HG03066 (cell line): ENCODE measurements at regions not wholly inside any gene's neighbourhood (a gene's known extent, or its start where the extent isn't known, plus 50 kb on each side); places are given as distances from the start of the nearest gene placed in this dataset.

Source experiments
- ATAC-seq: cut with Tn5 transposase; IDR thresholded peaks from one replicate; pipeline ENCODE4 v1.9.1; 2021; ENCODE audit warnings: low read depth; ENCODE audit not compliant: unreplicated experiment

DNA sequence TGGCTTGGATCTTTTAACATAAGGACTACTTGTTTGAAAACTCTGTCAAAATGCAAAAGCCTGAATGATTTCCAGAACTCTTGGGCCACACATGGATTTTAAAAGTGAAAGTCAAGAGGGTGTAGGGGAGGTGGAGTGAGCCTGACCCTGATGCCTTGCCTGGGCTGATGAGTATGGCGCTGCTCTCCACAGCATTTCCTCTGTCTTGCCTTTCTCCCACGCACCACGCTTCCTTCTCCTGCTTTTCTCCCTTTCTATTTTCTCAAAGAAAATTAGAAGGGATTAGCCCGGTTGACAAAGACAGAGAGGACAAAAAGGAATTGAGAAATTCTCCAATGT is 207.0 kb upstream of the CCDC68 start:
- ATAC-seq = no peak

DNA sequence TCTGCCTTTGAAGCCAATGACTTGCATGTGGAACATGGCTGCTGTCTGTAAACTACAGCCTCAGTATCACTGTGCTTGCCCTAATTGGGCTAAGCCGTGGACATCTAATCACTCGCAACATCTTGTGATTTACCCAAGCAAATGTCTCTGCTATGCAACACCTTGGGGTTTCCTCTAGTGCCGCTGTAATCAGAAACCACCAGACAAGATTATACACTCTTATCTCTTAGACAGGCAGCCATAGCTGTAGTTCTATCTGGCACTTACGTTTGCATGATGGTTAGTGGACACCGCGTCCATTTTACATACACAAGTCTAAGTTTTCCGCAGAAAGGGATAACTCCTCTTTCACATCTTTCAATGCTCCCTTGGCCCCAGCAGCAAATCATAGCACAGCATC is 204.3 kb upstream of the CCDC68 start:
- ATAC-seq = no peak

DNA sequence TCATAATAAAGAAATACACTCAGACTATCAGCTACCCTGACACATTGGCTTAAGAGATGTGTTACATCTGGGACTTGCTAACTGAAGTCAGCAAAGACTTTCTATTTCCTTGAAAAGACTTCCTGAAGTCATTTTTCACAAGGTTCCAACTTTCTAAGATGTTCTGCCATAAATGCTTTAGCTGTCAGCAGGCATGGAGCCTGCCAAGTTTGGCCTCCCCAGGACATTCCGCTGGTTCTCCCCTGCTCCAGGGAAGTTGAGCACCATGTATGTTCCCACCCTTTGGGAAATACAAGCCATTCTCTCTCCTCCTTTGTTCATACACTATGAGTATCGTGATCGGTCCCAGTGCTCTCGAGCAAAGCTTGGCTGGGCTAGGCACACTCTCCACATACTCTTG is 202.7 kb upstream of the CCDC68 start:
- ATAC-seq = no peak

DNA sequence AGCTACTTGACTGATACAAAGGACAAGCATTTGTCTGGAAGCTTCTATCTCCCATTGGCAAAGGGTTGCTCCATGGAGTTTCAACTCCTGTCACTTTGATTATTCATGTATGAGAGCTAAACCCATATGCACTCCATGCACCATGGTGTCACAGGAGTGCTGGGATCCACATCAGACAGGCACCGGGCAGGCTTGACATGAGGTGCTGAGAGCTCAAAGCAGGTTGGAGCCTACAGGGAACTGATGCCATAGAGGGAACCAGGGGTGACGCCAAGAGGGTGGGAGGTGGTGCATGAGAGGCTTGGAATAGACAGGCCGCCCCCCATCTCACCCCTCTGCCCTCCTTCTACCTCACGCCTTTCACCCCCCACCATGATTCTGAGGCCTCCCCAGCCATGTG is 199.8 kb upstream of the CCDC68 start:
- no peak for ATAC-seq

DNA sequence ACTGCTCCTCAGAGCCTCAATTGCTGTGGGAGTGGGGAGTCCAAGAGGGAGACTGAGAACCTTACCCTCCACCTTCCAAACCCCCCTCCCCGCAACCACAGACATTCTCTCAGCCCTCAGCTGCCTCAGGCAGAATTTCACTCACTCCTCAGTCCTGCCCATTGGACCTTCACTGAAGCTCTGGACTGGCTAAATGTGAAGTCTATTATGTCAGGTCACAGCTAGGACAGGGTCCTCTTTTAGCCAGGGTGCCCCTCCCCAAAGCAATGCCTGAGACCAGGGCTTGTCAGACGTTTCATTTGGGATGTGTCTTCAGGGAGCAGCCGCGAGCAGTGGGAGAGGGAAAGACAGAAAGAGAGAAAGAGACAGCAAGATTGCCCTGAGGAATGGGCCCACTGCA is 199.3 kb upstream of the CCDC68 start:
- no peak for ATAC-seq

DNA sequence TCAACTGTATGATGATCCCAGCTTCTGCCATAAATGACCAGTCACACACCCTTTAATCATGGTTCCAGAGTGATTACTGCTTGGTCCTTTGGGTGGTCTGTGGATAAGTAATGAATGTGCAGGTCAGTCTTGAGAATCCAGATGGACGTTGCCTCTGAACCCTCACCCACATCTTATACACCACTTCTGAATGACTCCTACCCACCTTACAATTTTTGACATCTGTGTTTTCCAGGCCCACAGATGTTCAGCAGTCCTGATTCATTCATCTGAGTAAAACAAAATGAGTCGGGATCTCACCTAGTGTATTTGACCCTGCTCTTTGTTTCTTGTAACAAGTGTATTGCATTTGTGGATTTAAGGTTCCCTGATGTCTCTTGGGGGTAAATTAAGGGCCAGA is 194.1 kb upstream of the CCDC68 start:
- no peak for ATAC-seq

DNA sequence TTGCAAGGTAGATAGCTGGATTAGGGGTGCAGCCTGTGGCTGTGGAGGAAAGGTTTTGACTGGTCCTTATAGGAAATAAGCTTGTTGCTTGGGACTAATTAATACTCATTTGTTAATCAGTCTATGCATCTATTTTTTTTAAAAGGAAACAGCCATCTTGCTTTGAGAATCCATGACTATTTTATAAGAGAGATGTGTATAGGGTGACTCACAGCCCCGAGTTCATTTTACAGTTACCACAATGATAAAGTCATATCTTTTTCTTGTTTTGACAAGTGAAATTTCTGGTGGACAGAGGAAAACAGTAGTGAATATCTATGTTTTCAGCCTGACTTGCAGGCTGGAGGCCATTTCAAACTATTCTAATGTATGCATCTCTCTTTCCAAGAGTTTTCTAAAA is 193.5 kb upstream of the CCDC68 start:
- ATAC-seq = no peak

DNA sequence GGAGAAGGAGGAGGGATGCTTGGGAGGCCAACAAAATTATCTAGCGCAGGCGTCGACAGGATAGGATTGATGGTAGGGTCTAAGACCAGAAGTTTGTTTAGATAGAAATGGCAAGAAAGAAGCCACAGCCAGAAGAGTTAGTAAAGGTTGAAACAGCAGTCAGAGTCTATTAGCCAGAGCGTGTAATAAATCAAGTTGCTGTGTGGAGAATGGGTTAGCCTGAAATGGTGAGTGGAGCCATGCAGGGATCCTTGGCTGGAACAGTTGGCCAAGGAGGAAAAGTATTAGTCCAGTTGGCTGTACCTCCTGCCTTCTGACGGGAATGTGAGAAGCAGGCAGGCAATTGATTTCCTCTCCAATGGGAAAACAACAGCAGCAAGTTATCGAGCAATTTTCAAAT is 190.7 kb upstream of the CCDC68 start:
- no peak for ATAC-seq

DNA sequence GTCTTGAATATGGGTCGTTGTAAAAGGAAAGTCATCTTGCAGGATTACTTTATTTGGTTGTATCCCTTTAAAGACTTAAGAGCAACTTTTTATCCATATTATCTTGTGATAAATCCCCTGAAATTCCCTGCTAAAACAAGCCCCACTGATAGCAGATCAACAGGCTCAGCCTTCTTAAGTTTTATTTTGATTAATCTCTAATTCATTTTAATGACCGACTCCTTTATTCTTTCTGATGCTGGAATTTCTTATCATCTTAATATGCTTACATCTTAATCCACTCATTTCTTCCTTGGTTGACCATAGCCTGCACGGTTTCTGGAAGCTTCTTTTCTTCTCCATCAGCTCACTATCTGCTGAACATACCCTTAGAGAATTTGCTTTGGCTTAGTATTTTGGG is 188.5 kb upstream of the CCDC68 start:
- ATAC-seq = no peak

DNA sequence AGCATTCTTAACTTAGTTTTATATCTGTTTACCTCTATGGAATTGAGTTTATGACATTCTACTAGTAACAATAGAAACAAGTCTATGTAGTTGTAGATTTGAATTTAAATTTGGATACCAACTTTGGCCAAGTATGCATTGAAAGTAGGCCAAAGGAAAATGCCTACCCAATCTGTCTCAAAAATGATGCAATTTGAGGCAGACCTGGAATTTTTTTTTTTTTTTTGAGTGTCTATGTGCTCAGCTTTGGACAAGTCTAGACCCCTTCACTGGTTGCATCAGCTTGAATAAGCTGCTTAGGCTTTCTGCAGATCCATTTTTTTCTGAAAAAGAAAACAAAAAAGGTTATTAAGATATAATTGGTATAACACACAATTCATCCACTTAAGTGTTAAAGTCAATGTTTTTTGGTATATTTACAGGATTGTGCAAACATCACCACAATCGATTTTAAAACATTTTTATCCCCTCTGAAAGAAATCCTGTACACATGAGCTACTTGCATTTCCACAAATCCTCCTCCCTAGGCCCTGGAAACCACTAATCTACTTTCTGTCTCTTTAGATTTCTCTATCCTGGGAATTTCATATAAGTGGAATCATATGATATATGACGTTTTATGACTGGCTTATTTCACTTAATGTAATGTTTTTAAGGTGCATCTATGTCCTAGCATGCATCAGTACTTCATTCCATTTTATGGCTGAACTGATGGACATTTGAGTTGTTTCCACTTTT is 185.1 kb upstream of the CCDC68 start:
- no peak for ATAC-seq

DNA sequence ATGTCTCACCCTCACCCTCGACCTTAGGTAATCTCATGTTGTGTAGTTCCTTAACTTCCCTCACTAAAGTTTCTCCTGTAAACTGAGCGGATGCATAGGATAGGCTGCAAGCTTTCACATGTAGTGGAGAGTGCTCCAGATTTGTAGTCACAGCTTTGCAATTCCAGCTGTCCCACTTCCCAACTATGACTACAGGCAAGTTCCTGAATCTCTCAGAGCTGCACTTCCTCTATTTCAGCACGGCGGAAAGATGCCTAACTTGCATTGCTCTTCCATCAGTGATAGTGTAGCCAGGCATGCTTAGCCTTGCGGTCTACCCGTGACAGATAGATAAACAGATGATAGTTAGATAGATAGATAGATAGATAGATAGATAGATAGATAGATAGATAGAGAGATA is 183.1 kb upstream of the CCDC68 start:
- no peak for ATAC-seq

DNA sequence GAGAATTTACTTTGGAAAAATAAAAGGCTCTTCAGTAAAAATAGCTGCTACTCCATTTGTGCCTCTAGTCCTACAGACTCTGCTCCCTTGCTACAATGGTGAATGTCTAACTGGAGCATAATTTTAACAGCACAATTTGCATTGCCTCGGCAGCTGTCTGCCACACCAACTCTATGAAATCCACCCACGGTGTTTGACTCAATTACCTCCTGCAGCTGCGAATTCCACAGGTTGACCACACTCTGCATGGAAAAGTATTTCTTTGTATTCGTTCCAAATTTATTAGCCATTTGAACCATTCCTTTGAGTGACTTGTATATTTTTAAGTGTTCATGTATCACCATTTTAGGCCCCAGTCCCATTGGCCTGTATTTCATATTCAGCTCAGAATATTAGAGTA is 182.1 kb upstream of the CCDC68 start:
- ATAC-seq = no peak

DNA sequence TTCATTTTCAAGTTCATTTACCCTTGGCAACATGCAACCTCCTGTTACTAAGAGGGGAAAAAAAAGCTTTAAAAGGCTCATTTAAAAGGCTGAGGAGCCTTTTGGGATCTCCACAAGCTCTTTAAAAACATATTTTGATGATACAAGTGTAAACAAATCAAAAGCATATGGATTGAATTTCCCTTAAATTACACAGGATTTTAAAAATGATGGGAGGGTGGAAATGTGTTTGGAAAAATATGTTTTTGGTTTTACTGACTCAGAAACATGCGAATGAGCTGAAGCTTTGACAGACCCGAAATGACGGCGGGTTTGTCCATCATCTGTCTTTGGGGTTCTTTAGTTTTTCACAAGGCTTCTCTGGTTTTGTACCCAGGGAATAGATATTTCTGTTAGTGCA is 180.6 kb upstream of the CCDC68 start:
- no peak for ATAC-seq

DNA sequence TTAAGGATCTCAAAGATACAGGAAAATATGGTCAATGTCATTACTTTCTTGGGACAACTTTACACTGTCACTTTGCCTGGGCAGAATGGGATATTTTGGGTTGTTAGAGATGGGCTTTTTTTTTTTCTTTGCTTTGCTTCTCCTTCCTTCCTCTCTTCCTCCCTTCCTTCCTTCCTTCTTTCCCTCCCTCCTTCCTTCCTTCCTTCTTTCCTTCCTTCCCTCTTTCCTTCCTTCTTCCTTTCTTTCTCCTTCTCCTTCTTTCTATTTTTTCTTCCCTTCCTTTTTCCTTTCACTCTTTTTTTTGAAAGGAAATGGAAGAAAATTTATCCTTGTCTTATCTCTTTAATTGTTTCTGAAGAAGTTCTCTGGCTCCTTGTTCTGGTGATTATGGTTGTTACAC is 180.0 kb upstream of the CCDC68 start:
- no peak for ATAC-seq

DNA sequence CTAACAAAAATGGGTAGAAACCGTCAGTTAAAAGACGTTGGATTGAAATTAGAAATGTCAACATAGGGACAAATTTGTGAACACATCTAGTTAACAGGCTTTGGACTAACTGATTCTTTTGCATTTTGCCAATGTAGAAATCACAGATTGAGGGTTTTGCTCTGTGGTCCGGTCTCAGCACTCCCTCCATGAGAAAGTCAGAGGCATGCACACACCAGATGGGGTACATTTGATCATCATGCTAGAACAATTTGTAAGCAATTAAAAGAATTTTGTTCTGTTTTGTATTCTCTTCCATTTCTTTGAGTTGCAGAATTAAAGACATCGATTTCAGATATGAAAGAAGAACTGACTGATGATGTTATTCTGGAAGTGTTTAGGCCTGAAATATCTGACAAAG is 179.1 kb upstream of the CCDC68 start:
- no peak for ATAC-seq

DNA sequence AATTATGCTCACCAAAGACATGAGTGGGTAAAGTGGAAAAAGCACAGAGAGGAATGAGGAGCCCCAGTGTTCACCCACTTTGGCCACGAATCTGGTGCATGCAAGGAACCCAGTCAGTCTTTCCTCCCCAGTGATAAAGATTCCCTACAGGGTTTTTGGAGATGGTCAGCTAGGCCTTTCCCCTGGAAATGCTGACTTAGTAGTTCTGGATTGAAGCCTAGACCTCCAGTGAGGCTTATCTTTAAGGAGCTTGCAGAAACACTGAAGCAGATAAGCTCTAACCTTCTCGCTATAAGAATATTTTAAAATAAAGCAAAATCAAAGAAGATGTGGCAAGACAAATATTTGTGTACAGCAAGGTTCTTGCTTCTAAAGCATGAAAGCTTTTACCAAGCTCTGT is 178.3 kb upstream of the CCDC68 start:
- no peak for ATAC-seq

DNA sequence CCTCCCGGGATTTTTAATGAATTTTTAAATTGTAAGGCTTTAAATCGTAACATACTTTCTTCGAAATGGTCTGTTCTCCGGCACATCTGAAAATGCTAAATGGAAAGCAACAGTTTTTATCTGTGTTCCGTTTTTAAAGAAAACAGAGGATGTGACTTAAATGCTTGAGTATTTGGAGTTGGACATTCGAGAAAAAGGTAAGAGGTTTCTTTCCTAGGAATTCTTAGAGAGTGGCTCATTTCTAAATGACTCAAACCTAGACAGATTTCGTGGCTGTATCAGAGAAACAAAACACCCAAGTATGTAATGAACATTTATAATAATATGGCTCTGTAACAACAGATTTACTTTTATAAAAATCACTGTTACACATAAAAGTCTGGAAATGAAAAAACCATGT is 177.6 kb upstream of the CCDC68 start:
- no peak for ATAC-seq

DNA sequence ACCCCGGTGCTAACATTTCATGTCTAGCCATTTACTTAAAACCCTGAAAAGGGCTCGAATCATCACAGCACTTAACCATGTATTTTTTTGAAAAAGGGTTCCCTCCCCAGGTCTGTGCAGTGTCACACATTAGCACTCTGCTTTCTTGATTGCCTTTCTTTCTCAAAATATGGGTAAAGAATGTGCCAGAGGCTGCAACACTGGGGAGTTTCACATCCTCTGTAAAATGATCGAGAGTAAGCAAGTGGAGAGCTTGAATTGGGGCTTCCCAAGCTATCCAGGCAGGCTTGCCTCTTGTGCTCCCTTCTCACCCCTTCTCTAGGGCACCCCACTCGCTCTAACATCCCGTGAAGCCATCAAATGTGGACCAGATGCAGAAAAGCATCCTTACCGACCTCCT is 177.0 kb upstream of the CCDC68 start:
- ATAC-seq = no peak

DNA sequence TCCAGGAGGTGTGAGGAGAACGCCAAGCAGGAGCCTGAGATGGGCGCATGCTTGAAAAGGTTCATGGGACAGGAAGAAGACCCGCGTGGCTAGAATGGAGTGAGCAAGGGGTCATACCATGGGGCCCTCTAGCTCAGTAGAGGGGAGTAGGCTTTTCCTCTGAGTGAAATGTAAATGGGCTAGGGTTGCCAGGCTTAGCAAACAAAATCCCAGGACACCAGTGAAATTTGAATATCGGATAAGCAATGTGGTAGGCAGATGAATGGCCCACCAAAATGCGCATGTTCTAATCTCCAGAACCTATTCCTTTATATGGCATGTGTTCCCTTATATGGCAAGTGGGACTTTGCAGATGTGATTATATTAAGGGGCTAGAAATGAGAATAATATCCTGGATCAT is 174.1 kb upstream of the CCDC68 start:
- ATAC-seq = no peak

DNA sequence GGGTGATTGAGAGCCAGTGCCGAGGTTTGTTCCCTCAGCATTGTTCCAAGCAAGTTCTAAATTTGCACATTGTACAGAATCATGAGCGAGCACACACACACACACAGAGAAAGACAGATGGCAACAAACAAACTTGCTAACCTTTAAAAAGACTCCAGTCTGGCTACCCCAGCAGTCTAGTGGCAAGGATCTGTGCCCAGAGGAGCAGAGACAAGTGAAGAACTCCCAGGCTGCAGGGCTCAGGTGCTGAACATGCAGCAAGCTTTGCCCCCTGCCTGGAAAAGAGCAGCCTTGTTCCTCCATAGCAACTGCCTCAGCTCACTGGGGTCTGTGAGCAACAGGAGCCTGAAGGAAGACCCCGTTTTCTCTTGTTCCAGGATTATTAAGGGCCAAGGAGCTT is 169.2 kb upstream of the CCDC68 start:
- ATAC-seq = no peak

DNA sequence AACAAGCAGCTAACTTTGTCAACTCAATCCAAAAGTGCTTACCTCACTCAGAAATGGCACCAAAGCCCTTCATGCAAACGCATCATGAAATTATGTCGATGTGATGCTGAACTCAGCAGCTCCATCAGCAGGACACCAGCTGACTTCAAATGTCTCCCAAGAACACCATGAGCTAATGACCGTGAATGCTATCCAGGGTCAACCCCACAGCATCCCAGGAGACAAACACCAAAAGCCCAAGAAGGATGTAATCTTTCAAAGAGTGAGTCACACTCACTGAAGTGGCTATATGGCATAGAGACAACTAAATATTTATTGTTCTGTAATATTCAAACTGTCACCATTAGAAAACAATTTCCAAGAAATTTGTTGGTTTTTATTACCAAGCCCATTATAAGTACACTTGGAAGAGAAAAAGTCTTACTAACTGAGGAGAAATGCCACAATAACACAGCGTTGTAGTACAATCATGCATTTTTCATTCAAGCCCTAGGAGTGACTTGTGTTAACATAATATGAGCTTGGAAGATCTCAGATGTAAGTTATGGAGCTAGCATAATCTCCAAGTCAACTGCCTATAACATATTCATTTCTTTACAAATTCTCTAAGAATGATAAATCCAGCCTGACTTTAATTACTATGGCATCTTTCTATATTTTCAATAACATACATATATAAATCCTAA is 165.0 kb upstream of the CCDC68 start:
- ATAC-seq = no peak

DNA sequence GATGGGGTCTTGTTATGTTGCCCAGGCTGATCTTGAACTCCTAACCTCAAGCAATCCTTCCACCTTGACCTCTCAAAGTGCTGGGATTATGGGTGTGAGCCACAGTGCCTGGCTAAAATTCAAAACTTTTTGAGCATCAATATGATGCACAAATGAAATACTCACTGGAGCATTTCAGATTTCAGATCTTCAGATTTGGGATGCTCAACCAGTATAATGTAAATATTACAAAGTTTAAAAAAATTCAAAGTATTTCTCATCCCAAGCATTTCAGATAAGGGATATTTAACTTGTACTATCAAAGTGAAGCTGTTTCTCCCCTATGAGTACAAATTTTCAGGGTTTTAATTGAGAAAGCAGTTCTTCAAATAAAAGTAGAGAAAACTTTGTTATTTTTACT is 164.1 kb upstream of the CCDC68 start:
- ATAC-seq = no peak
